A549 (cell line): ENCODE measurements at regions not wholly inside any gene's neighbourhood (a gene's known extent, or its start where the extent isn't known, plus 50 kb on each side); places are given as distances from the start of the nearest gene placed in this dataset.

Experiments
- ATAC-seq, 2 experiments: fragments of 200-7000 bp in 1 of 2; fragments of >200 bp in 1 of 2; cut with Nextera tagmentation in 1 of 2; cut with Tn5 transposase in 1 of 2; 3 replicates each; pipeline versions ENCODE4 v1.8.0 to v1.9.1; 2018 to 2020; ENCODE audit warnings: mild to moderate bottlenecking in 1 of 2, moderate library complexity in 1 of 2
- CTCF ChIA-PET: fragments of 300-600 bp; sonication (Branson Sonifier 250); formaldehyde crosslinking; extraction: SDS; loops from one replicate; lab custom pipeline; 2021; ENCODE audit warnings: antibody characterized with exemption, inconsistent platforms; lab: Yijun Ruan, JAX
- POLR2A ChIA-PET: fragments of 350-600 bp; formaldehyde crosslinking; extraction: SDS; loops from one replicate; lab custom pipeline; 2021; ENCODE audit warnings: antibody characterized with exemption, inconsistent platforms; lab: Yijun Ruan, JAX
- DNase-seq, 2 experiments: peaks; one replicate each; pipeline versions ENCODE4 v3.0.0 to v3.0.0-alpha.2; 2011 to 2016; ENCODE audit warnings: low read depth in 1 of 2, low spot score in 1 of 2
- FAIRE-seq: peaks from 2 replicates; lab custom pipeline; 2011; peaks lifted over from hg19 to GRCh38; lab: Jason Lieb, UNC
- H3K27ac ChIP-seq, 2 experiments: fragments of >200 bp; sonication (Bioruptor Twin); formaldehyde crosslinking; 3 replicates each; pipeline ENCODE4 v1.5.1; 2016 to 2017
- H3K4me1 ChIP-seq: fragments of >200 bp; sonication (Bioruptor Twin); formaldehyde crosslinking; 3 replicates; pipeline ENCODE4 v1.6.1; 2016
- H3K4me2 ChIP-seq: fragments of >200 bp; sonication (Bioruptor Twin); formaldehyde crosslinking; 3 replicates; pipeline ENCODE4 v1.6.1; 2016
- H3K4me3 ChIP-seq: fragments of >200 bp; sonication (Bioruptor Twin); formaldehyde crosslinking; 3 replicates; pipeline ENCODE4 v1.5.1; 2016
- H3K9me3 ChIP-seq: fragments of >200 bp; sonication (Bioruptor Twin); formaldehyde crosslinking; 3 replicates; pipeline ENCODE4 v1.6.1; 2016
- ATOH8 ChIP-seq: fragments of 250-450 bp; sonication (Bioruptor Pico); IDR thresholded peaks from 2 replicates; pipeline ENCODE4 v1.5.0; 2020; ENCODE audit warnings: low read depth, mild to moderate bottlenecking, moderate library complexity
- CEBPB ChIP-seq, 2 experiments: fragments of >200 bp in 1 of 2; sonication (Bioruptor Twin) in 1 of 2; formaldehyde crosslinking in 1 of 2; IDR thresholded peaks; 2 replicates each; pipeline ENCODE4 v1.6.1; 2012 to 2016
- CHD2 ChIP-seq: fragments of 150-350 bp; IDR thresholded peaks from 2 replicates; pipeline ENCODE4 v1.6.1; 2014; ENCODE audit warnings: low read length; ENCODE audit not compliant: partially characterized antibody
- EHF ChIP-seq: fragments of 250-450 bp; sonication (Bioruptor Pico); IDR thresholded peaks from 2 replicates; pipeline ENCODE4 v1.5.0; 2020; ENCODE audit warnings: mild to moderate bottlenecking
- ELK1 ChIP-seq: fragments of 150-350 bp; IDR thresholded peaks from 2 replicates; pipeline ENCODE4 v1.6.1; 2014; ENCODE audit warnings: low read depth, mild to moderate bottlenecking, low read length
- ESRRA ChIP-seq: fragments of 150-350 bp; IDR thresholded peaks from 2 replicates; pipeline ENCODE4 v1.6.1; 2014; ENCODE audit warnings: mild to moderate bottlenecking, low read length, borderline replicate concordance
- FOXS1 ChIP-seq: fragments of 250-450 bp; sonication (Bioruptor Pico); IDR thresholded peaks from 2 replicates; pipeline ENCODE4 v1.5.0; 2020; ENCODE audit warnings: mild to moderate bottlenecking, moderate library complexity
- GATA3 ChIP-seq: IDR thresholded peaks from 2 replicates; pipeline ENCODE4 v1.6.1; 2012; ENCODE audit warnings: borderline replicate concordance
- HEYL ChIP-seq: fragments of 250-450 bp; sonication (Bioruptor Pico); IDR thresholded peaks from 2 replicates; pipeline ENCODE4 v1.8.0; 2021; ENCODE audit warnings: mild to moderate bottlenecking, moderate library complexity
- HMGXB4 ChIP-seq: fragments of 250-450 bp; sonication (Bioruptor Pico); IDR thresholded peaks from 2 replicates; pipeline ENCODE4 v1.5.0; 2021; ENCODE audit warnings: mild to moderate bottlenecking, moderate library complexity, borderline replicate concordance
- HOXA7 ChIP-seq: fragments of 250-450 bp; sonication (Bioruptor Pico); IDR thresholded peaks from 2 replicates; pipeline ENCODE4 v1.5.0; 2020; ENCODE audit warnings: mild to moderate bottlenecking, moderate library complexity
- HOXB13 ChIP-seq: fragments of 250-450 bp; sonication (Bioruptor Pico); IDR thresholded peaks from 2 replicates; pipeline ENCODE4 v1.5.0; 2020; ENCODE audit warnings: low read depth, mild to moderate bottlenecking, moderate library complexity
- JUN ChIP-seq, 2 experiments: fragments of >200 bp; sonication (Bioruptor Twin); formaldehyde crosslinking; IDR thresholded peaks; 2 replicates in 1 of 2; 3 replicates in 1 of 2; pipeline ENCODE4 v1.6.1; 2016 to 2017
- JUNB ChIP-seq: fragments of >200 bp; sonication (Bioruptor Twin); formaldehyde crosslinking; IDR thresholded peaks from 2 replicates; pipeline ENCODE4 v1.6.1; 2016
- KDM1A ChIP-seq: fragments of 200-600 bp; sonication (generic); IDR thresholded peaks from 2 replicates; pipeline ENCODE4 v1.6.1; 2016; ENCODE audit warnings: low read depth, mild to moderate bottlenecking
- NR3C1 ChIP-seq: fragments of >200 bp; sonication (Bioruptor Twin); formaldehyde crosslinking; IDR thresholded peaks from 3 replicates; pipeline ENCODE4 v1.6.1; 2017
- POLR2AphosphoS2 ChIP-seq: conservative IDR thresholded peaks from 2 replicates; pipeline ENCODE4 v1.6.1; 2012; ENCODE audit warnings: low read length, improper control_type of control experiment, inconsistent platforms
- RARB ChIP-seq: fragments of 250-450 bp; sonication (Bioruptor Pico); IDR thresholded peaks from 2 replicates; pipeline ENCODE4 v1.8.0; 2021; ENCODE audit warnings: mild to moderate bottlenecking, moderate library complexity
- SMC3 ChIP-seq: fragments of >200 bp; sonication (Bioruptor Twin); formaldehyde crosslinking; IDR thresholded peaks from 3 replicates; pipeline ENCODE4 v1.6.1; 2018; ENCODE audit warnings: inconsistent platforms
- SREBF2 ChIP-seq: fragments of 450-650 bp; IDR thresholded peaks from 2 replicates; pipeline ENCODE4 v1.6.1; 2014; ENCODE audit warnings: mild to moderate bottlenecking, moderate library complexity
- TP53 ChIP-seq: fragments of 250-450 bp; sonication (Bioruptor Pico); IDR thresholded peaks from 2 replicates; pipeline ENCODE4 v1.5.0; 2021; ENCODE audit warnings: mild to moderate bottlenecking, moderate library complexity
- WGBS: methylation state at CpG from one replicate; pipeline ENCODE4 v1.1.6; 2017; ENCODE audit errors: missing lambda C conversion rate; 5-methylcytosine and 5-hydroxymethylcytosine counted together
- TF ChIP-seq, protein P1 (sequence below): fragments of 200-600 bp; sonication (generic); IDR thresholded peaks from 2 replicates; pipeline ENCODE4 v1.6.1; 2016; ENCODE audit warnings: antibody characterized with exemption, mild to moderate bottlenecking, moderate library complexity
- TF ChIP-seq, protein P2 (sequence below): IDR thresholded peaks from 2 replicates; pipeline ENCODE4 v1.6.1; 2012
- TF ChIP-seq, protein P3 (sequence below): fragments of 450-650 bp; IDR thresholded peaks from 2 replicates; pipeline ENCODE4 v1.6.1; 2014; ENCODE audit warnings: antibody characterized with exemption
- TF ChIP-seq, protein P4 (sequence below): fragments of >200 bp; sonication (Bioruptor Twin); formaldehyde crosslinking; IDR thresholded peaks from 3 replicates; pipeline ENCODE4 v1.6.1; 2016

DNA sequence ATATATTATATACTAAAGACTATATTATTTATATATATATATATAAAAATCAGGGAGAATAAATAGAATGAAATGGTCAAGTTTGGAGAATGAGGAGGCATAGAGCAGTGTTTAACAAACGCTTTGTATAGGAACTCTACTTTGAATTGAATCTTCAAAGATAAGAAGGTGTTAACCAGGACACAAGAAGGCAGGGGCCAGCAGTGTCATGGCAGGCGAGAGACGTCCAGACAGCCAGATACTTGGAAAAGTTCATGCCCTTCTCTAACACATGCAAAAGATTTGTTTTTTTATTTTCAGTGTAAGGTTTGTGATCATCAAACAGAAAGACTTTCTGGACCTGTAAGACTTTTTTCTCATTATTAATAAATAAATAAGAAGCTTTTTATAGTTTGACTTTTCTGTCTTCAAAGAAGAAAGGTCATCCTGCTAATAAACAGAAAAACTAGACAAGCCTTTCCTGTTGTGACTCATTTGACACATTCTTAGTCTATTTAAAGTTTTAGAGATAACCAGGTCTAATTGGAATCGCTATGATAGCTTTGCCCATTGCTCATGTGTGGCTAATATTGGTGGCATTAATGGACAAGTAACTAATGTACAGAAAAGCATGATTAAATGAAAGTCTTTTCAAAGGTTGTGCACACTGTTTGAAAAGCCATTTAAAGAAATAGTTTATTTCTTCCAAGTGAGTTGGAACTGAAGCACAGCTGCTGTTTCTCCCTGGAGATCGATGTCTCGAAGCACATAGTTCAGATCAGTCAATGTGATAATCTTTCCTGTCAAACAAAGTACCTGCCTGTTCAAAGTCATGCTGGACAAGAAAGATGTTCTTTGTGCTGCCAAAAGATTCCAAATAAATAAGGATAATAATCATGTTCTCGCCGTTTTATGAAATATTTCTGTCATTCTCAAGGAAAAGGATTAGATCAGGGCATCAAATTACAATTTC is 420.4 kb upstream of the OPRM1 start:
- 62% methylated on average over 8 of the region's 8 CpGs for WGBS
- TF ChIP-seq GATA3 (no peak), SMC3 (no peak), ESRRA (no peak), CHD2 (no peak), HMGXB4 (CRISPR knock-in tag) (no peak), EHF (CRISPR knock-in tag) (no peak), ELK1 (no peak), JUN (IDR thresholded peaks at IDR 0.05) (no peak), JUNB (no peak), CEBPB (IDR thresholded peaks at IDR 0.05) (no peak), HEYL (no peak), TP53 (CRISPR knock-in tag) (no peak)
- TF ChIP-seq, protein P1, sequence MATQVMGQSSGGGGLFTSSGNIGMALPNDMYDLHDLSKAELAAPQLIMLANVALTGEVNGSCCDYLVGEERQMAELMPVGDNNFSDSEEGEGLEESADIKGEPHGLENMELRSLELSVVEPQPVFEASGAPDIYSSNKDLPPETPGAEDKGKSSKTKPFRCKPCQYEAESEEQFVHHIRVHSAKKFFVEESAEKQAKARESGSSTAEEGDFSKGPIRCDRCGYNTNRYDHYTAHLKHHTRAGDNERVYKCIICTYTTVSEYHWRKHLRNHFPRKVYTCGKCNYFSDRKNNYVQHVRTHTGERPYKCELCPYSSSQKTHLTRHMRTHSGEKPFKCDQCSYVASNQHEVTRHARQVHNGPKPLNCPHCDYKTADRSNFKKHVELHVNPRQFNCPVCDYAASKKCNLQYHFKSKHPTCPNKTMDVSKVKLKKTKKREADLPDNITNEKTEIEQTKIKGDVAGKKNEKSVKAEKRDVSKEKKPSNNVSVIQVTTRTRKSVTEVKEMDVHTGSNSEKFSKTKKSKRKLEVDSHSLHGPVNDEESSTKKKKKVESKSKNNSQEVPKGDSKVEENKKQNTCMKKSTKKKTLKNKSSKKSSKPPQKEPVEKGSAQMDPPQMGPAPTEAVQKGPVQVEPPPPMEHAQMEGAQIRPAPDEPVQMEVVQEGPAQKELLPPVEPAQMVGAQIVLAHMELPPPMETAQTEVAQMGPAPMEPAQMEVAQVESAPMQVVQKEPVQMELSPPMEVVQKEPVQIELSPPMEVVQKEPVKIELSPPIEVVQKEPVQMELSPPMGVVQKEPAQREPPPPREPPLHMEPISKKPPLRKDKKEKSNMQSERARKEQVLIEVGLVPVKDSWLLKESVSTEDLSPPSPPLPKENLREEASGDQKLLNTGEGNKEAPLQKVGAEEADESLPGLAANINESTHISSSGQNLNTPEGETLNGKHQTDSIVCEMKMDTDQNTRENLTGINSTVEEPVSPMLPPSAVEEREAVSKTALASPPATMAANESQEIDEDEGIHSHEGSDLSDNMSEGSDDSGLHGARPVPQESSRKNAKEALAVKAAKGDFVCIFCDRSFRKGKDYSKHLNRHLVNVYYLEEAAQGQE, result no peak
- TF ChIP-seq, protein P2, sequence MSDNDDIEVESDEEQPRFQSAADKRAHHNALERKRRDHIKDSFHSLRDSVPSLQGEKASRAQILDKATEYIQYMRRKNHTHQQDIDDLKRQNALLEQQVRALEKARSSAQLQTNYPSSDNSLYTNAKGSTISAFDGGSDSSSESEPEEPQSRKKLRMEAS, result no peak
- ATAC-seq, result no peak
- Histone ChIP-seq H3K4me3 (no peak overlapping the region), H3K9me3 (no peaks in the 10 kb centered on the region), H3K27ac (no peak overlapping the region), H3K4me1 (no peaks in the 10 kb centered on the region), H3K4me2 (no peak overlapping the region)
- no peak for FAIRE-seq
- no peak for DNase-seq
- ChIA-PET CTCF (no interaction called here), POLR2A (no interaction called here)

- Histone ChIP-seq H3K4me1 (no peaks in the 10 kb centered on the region), H3K9me3 (no peaks in the 10 kb centered on the region), H3K27ac (no peak overlapping the region), H3K4me3 (no peak overlapping the region), H3K4me2 (no peak overlapping the region)
- ChIA-PET POLR2A (no interaction called here), CTCF (no interaction called here)
- FAIRE-seq (no peak), DNase-seq (no peak), ATAC-seq (no peak)
- TF ChIP-seq JUNB (no peak), RARB (no peak), NR3C1 (no peak), POLR2AphosphoS2 (no peak), HOXB13 (no peak), CEBPB (IDR thresholded peaks at IDR 0.05) (no peak), FOXS1 (CRISPR knock-in tag) (no peak), KDM1A (no peak), HOXA7 (CRISPR knock-in tag) (no peak), JUN (IDR thresholded peaks at IDR 0.05) (no peak), ATOH8 (CRISPR knock-in tag) (no peak), SREBF2 (no peak)
- TF ChIP-seq, protein P2, result no peak
- TF ChIP-seq, protein P3, sequence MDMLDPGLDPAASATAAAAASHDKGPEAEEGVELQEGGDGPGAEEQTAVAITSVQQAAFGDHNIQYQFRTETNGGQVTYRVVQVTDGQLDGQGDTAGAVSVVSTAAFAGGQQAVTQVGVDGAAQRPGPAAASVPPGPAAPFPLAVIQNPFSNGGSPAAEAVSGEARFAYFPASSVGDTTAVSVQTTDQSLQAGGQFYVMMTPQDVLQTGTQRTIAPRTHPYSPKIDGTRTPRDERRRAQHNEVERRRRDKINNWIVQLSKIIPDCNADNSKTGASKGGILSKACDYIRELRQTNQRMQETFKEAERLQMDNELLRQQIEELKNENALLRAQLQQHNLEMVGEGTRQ, result no peak
- TF ChIP-seq, protein P4, sequence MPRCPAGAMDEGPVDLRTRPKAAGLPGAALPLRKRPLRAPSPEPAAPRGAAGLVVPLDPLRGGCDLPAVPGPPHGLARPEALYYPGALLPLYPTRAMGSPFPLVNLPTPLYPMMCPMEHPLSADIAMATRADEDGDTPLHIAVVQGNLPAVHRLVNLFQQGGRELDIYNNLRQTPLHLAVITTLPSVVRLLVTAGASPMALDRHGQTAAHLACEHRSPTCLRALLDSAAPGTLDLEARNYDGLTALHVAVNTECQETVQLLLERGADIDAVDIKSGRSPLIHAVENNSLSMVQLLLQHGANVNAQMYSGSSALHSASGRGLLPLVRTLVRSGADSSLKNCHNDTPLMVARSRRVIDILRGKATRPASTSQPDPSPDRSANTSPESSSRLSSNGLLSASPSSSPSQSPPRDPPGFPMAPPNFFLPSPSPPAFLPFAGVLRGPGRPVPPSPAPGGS, result no peak
- 71% methylated on average over 6 of the region's 6 CpGs for WGBS
These were observed 422.5 kb upstream of the OPRM1 start for GRCh38 chr6:153616506-153616905.
